GM21528 (cell line): ENCODE measurements at regions not wholly inside any gene's neighbourhood (a gene's known extent, or its start where the extent isn't known, plus 50 kb on each side); places are given as distances from the start of the nearest gene placed in this dataset.

Experiments used
- ATAC-seq: cut with Tn5 transposase; IDR thresholded peaks from one replicate; pipeline ENCODE4 v1.9.1; 2021; ENCODE audit warnings: mild to moderate bottlenecking, moderate library complexity; ENCODE audit not compliant: unreplicated experiment, low FRiP score

- ATAC-seq: no peak
Observed at GRCh38 chr7:97460433-97460832, 271.5 kb upstream of the TAC1 start.

GRCh38 chr7:97461596-97461995, 270.3 kb upstream of the TAC1 start:
- ATAC-seq: no peak

GRCh38 chr7:97466071-97466470, 265.8 kb upstream of the TAC1 start:
- no peak for ATAC-seq

- no peak for ATAC-seq
Observed at GRCh38 chr7:97466999-97467740, 264.7 kb upstream of the TAC1 start.

GRCh38 chr7:97468493-97468892, 263.4 kb upstream of the TAC1 start:
- ATAC-seq: no peak

- ATAC-seq: no peak
Observed at GRCh38 chr7:97470726-97471125, 261.2 kb upstream of the TAC1 start.

- no peak for ATAC-seq
Observed at GRCh38 chr7:97471491-97471890, 260.4 kb upstream of the TAC1 start.

- ATAC-seq: no peak
Observed at GRCh38 chr7:97479740-97480290, 252.1 kb upstream of the TAC1 start.

GRCh38 chr7:97480772-97481390, 251.0 kb upstream of the TAC1 start:
- ATAC-seq: no peak

GRCh38 chr7:97495487-97495886, 236.4 kb upstream of the TAC1 start:
- ATAC-seq: no peak

GRCh38 chr7:97499204-97499603, 232.7 kb upstream of the TAC1 start:
- ATAC-seq: no peak

GRCh38 chr7:97503367-97504094, 228.4 kb upstream of the TAC1 start:
- ATAC-seq: no peak

GRCh38 chr7:97506728-97507127, 225.2 kb upstream of the TAC1 start:
- ATAC-seq: no peak

GRCh38 chr7:97512441-97513207, 219.3 kb upstream of the TAC1 start:
- no peak for ATAC-seq

- ATAC-seq: no peak
Observed at GRCh38 chr7:97513326-97513725, 218.6 kb upstream of the TAC1 start.

- ATAC-seq: no peak
Observed at GRCh38 chr7:97541188-97541587, 190.7 kb upstream of the TAC1 start.

GRCh38 chr7:97555857-97556421, 175.9 kb upstream of the TAC1 start:
- no peak for ATAC-seq

- ATAC-seq: no peak
Observed at GRCh38 chr7:97565665-97566064, 166.2 kb upstream of the TAC1 start.

- no peak for ATAC-seq
Observed at GRCh38 chr7:97573065-97573464, 158.8 kb upstream of the TAC1 start.

GRCh38 chr7:97576043-97576442, 155.8 kb upstream of the TAC1 start:
- ATAC-seq: no peak
